ENCODE measurements at regions not wholly inside any gene's neighbourhood (a gene's known extent, or its start where the extent isn't known, plus 50 kb on each side); places are given as distances from the start of the nearest gene placed in this dataset.

- peaks cover 21% of the 10 kb centered on the region for H3K27me3 Mint-ChIP-seq (ENCODE audit: unreplicated experiment)
- peaks cover 6% of the 10 kb centered on the region for H3K36me3 Mint-ChIP-seq (ENCODE audit: unreplicated experiment)
These were observed 212.7 kb downstream of the TPBG start for GRCh38 chr6:82576284-82576683.

GRCh38 chr6:82584194-82584695, 220.6 kb downstream of the TPBG start:
- H3K36me3 Mint-ChIP-seq (ENCODE audit: unreplicated experiment), result no peaks in the 10 kb centered on the region
- H3K27ac Mint-ChIP-seq (ENCODE audit: unreplicated experiment), result no peak overlapping the region
- H3K4me3 Mint-ChIP-seq (ENCODE audit: unreplicated experiment), result no peak overlapping the region

More at GRCh38 chr6:82576284-82576683, 212.7 kb downstream of the TPBG start:
- Mint-ChIP-seq H3K9me3 (ENCODE audit: unreplicated experiment) (peaks cover 16% of the 10 kb centered on the region), H3K4me1 (ENCODE audit: unreplicated experiment) (peaks cover 14% of the 10 kb centered on the region), H3K4me3 (ENCODE audit: unreplicated experiment) (no peak overlapping the region), H3K27ac (ENCODE audit: unreplicated experiment) (no peak overlapping the region)
- DNase-seq (ENCODE audit: extremely low spot score, unreplicated experiment), result no peak
- TF ChIP-seq CTCF (IDR thresholded peaks at IDR 0.05), result no peak

GRCh38 chr6:82584856-82585255, 221.2 kb downstream of the TPBG start:
- DNase-seq (ENCODE audit: extremely low spot score, unreplicated experiment), result no peak
- Mint-ChIP-seq H3K9me3 (ENCODE audit: unreplicated experiment) (no peaks in the 10 kb centered on the region), H3K36me3 (ENCODE audit: unreplicated experiment) (no peaks in the 10 kb centered on the region)

More at GRCh38 chr6:82584194-82584695, 220.6 kb downstream of the TPBG start:
- H3K27me3 Mint-ChIP-seq (ENCODE audit: unreplicated experiment), result peaks cover 42% of the 10 kb centered on the region
- H3K4me1 Mint-ChIP-seq (ENCODE audit: unreplicated experiment), result peaks cover 7% of the 10 kb centered on the region
- no peak for TF ChIP-seq CTCF (IDR thresholded peaks at IDR 0.05)
- DNase-seq (ENCODE audit: extremely low spot score, unreplicated experiment), result no peak
- no peaks in the 10 kb centered on the region for H3K9me3 Mint-ChIP-seq (ENCODE audit: unreplicated experiment)

GRCh38 chr6:82588020-82588419, 224.4 kb downstream of the TPBG start:
- H3K4me1 Mint-ChIP-seq (ENCODE audit: unreplicated experiment), result peaks cover 13% of the 10 kb centered on the region
- no peak for TF ChIP-seq CTCF (IDR thresholded peaks at IDR 0.05)
- DNase-seq (ENCODE audit: extremely low spot score, unreplicated experiment), result no peak
- no peaks in the 10 kb centered on the region for H3K36me3 Mint-ChIP-seq (ENCODE audit: unreplicated experiment)
- H3K27ac Mint-ChIP-seq (ENCODE audit: unreplicated experiment), result no peak overlapping the region
- no peak overlapping the region for H3K4me3 Mint-ChIP-seq (ENCODE audit: unreplicated experiment)
- peaks cover 23% of the 10 kb centered on the region for H3K27me3 Mint-ChIP-seq (ENCODE audit: unreplicated experiment)
- H3K9me3 Mint-ChIP-seq (ENCODE audit: unreplicated experiment), result no peaks in the 10 kb centered on the region

More at GRCh38 chr6:82584856-82585255, 221.2 kb downstream of the TPBG start:
- H3K27me3 Mint-ChIP-seq (ENCODE audit: unreplicated experiment), result peaks cover 38% of the 10 kb centered on the region
- peaks cover 8% of the 10 kb centered on the region for H3K4me1 Mint-ChIP-seq (ENCODE audit: unreplicated experiment)
- no peak for TF ChIP-seq CTCF (IDR thresholded peaks at IDR 0.05)
- no peak overlapping the region for H3K27ac Mint-ChIP-seq (ENCODE audit: unreplicated experiment)
- H3K4me3 Mint-ChIP-seq (ENCODE audit: unreplicated experiment), result no peak overlapping the region

GRCh38 chr6:82588859-82589412, 225.3 kb downstream of the TPBG start:
- no peak for TF ChIP-seq CTCF (IDR thresholded peaks at IDR 0.05)
- Mint-ChIP-seq H3K9me3 (ENCODE audit: unreplicated experiment) (no peaks in the 10 kb centered on the region), H3K27me3 (ENCODE audit: unreplicated experiment) (peaks cover 17% of the 10 kb centered on the region), H3K27ac (ENCODE audit: unreplicated experiment) (no peak overlapping the region), H3K4me3 (ENCODE audit: unreplicated experiment) (no peak overlapping the region), H3K36me3 (ENCODE audit: unreplicated experiment) (no peaks in the 10 kb centered on the region), H3K4me1 (ENCODE audit: unreplicated experiment) (peaks cover 13% of the 10 kb centered on the region)
- no peak for DNase-seq (ENCODE audit: extremely low spot score, unreplicated experiment)
